OCI-LY3 (cell line): ENCODE measurements at regions not wholly inside any gene's neighbourhood (a gene's known extent, or its start where the extent isn't known, plus 50 kb on each side); places are given as distances from the start of the nearest gene placed in this dataset.

Experiments used
- EZH2phosphoT487 ChIP-seq: fragments of 200-600 bp; shearing (Covaris generic); IDR thresholded peaks from 2 replicates; pipeline ENCODE4 v1.6.1; 2018; ENCODE audit warnings: antibody characterized with exemption, mixed run types, low read depth
- TF ChIP-seq, protein P1 (sequence below): fragments of 200-600, 300-600 bp; sonication (generic); IDR thresholded peaks from 2 replicates; pipeline ENCODE4 v1.5.1; 2014; ENCODE audit warnings: antibody characterized with exemption, low read length, low read depth

DNA sequence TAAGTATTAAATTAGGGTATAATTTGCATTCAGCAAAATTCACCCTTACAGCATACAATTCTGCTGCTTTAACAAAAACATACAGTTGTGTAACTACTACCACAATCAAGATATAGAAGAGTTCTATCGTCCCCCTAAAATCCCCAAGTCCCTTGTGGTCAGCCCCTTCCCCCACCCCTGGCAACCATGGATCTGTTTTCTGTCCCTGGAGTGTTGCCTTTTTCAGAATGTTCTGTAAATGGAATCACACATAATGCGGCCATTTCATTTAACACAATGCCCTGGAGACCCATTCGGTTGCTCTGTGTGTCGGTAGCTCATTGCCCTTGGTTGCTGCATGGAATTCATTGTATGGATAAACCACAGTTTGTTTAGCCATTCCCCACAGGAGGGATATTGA, 190.2 kb downstream of the IRX5 start:
- TF ChIP-seq, protein P1, sequence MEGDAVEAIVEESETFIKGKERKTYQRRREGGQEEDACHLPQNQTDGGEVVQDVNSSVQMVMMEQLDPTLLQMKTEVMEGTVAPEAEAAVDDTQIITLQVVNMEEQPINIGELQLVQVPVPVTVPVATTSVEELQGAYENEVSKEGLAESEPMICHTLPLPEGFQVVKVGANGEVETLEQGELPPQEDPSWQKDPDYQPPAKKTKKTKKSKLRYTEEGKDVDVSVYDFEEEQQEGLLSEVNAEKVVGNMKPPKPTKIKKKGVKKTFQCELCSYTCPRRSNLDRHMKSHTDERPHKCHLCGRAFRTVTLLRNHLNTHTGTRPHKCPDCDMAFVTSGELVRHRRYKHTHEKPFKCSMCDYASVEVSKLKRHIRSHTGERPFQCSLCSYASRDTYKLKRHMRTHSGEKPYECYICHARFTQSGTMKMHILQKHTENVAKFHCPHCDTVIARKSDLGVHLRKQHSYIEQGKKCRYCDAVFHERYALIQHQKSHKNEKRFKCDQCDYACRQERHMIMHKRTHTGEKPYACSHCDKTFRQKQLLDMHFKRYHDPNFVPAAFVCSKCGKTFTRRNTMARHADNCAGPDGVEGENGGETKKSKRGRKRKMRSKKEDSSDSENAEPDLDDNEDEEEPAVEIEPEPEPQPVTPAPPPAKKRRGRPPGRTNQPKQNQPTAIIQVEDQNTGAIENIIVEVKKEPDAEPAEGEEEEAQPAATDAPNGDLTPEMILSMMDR: no peak
- TF ChIP-seq EZH2phosphoT487: no peak
